UCSD-AML1 (cell line): ENCODE measurements at regions not wholly inside any gene's neighbourhood (a gene's known extent, or its start where the extent isn't known, plus 50 kb on each side); places are given as distances from the start of the nearest gene placed in this dataset.

Source experiments
- DNase-seq: peaks from one replicate; lab custom pipeline; 2025; ENCODE audit not compliant: unreplicated experiment; lab: John Stamatoyannopoulos, UW

DNA sequence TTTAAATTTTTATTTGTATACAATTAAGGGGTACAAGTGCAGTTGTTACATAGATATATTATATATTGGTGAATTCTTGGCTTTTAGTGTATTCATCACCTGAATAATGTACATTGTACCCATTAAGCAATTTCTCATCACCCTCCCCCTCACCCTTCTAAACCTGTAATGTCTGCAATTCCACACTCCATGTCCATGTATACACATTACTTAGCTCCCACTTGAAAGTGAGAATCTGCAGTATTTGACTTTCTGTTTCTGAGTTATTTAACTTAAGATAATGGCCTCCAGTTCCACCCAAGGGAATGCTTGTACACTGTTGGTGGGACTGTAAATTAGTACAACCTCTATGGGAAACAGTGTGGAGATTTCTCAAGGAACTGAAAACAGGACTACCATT lies 383.2 kb upstream of the KCNMB2 start:
- DNase-seq = no peak

DNA sequence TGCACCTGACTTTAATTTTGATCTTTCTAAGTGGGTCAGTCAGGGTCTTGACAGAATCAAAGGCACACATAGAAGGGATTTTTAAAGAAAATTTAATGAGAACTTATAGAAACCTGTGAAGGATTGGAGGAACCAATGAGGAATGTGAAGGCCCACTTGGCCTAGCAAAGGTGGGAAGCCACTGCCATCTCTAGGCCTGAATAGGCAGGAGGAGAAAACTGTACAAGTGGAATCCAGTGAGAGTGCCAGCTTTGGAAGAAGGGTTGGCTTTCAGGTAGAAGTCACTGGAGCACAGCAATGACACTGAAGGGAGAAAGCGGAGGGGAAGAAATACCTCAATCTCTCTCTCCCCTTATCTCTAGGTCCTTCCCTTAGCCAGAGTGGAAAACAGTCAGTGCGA lies 380.7 kb upstream of the KCNMB2 start:
- DNase-seq = peak; percentile 23

DNA sequence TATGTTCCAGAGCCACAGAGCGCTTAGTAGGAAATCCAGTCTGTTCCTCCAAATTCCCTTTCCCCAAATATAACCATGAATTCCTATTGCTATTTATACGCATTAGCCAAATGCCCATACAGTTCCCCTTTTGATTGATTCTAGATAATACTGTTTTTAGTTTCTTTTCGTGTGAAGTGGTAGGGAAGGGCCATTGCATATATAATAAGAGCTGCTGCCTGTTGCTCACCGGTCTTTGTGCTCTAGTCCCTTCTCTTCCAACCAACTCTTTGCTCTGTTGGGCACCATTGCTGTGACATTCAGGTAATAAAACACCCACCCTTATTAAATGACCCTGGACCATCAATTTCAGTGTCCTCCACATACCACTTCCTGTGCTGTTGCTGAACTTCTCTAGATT lies 379.9 kb upstream of the KCNMB2 start:
- DNase-seq = peak; percentile 19

DNA sequence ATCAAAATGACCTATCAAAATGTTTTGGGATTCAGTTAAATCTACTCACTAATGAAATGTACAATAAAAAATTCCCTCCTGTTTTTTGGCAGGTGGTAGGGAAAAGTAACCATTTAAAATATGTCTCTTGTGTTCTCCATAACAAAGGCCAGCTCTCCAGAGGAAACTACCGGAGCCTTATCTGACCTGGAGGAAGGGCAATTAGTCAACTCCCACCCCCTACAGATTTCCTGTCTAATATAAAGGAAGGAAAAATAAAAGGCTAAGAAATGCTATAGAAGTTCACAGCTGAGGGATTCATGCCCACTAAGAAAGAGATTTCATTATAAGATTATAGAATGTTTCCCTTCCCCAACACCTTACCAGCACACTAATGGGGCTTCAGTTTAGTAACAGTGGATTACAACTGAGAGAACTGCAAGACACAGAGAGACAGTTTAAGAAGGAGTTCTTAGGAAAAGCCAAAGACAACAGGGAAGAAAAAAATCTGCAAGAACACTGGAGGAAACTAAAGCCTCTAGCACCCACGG lies 376.5 kb upstream of the KCNMB2 start:
- DNase-seq = no peak

DNA sequence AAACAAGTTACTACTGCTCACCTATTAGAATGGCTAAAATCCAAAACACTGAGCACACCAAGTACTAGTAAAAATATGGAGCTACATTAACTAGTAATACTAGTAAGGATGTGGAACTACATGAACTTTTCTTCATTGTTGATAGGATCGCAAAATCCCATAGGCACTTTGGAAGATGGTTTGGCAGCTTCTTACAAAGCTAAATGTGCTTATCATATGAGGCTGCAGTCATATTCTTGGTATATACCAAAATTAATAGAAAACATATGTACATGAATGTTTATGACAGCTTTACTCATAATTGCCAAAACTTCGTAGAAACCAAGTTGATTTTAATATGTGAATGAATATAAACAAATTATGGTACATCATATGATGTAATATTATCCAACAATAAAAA lies 366.8 kb upstream of the KCNMB2 start:
- DNase-seq = no peak

DNA sequence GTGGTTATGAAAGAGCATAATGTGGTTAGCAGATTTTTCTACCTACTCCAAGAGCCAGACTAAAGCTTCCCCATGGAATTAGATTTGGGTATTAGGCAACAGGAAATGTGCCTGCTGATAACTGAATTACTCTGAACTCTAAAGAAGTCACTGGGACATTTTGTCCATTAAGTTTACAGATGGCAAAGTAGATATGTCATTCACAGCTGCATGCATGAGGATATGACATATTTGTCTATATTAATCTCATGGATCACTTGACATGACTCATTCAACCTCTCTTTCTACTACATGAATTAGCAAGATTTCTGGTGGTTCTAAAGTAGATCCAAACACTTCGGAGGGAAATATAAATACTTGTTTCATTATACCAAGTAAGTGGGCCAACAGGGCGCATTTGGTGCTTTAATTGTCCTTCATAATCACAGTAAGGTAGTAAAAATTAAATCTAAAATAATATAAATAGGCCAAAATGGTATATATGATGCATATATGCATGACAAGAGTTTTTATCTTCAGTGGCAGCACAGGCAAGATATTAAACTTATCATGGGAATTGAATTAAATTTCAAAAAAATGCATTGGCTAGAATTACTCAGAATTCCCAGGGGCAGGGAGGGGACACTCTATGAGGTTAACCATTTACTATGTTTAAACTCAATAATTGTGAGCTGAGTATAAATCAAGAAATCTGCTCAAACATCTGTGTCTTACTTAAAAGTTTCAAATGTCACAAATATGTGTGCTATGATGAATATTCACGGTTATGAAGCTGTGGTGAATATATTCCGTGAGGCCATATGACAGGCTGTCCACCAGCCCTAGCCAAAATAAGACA lies 365.3 kb upstream of the KCNMB2 start:
- peak; percentile 16 for DNase-seq

DNA sequence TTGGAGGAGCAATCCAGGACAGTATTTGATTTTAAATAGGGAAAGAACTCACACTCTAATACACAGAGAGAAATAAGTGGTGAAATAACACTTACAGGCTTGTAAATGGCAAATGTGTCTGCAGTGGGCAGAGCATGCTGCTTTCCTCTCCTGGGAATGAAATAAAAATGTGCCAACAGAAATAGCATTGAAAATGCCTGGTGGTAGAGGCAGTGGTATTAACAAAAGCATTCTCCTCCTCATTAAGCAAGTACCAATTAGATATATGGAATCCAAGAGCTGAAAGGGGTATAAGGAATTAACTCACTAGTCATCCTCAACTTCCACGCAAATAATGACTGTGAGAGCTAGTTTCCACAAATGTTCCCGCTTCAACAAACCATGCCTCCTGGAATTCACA lies 364.1 kb upstream of the KCNMB2 start:
- DNase-seq = no peak

DNA sequence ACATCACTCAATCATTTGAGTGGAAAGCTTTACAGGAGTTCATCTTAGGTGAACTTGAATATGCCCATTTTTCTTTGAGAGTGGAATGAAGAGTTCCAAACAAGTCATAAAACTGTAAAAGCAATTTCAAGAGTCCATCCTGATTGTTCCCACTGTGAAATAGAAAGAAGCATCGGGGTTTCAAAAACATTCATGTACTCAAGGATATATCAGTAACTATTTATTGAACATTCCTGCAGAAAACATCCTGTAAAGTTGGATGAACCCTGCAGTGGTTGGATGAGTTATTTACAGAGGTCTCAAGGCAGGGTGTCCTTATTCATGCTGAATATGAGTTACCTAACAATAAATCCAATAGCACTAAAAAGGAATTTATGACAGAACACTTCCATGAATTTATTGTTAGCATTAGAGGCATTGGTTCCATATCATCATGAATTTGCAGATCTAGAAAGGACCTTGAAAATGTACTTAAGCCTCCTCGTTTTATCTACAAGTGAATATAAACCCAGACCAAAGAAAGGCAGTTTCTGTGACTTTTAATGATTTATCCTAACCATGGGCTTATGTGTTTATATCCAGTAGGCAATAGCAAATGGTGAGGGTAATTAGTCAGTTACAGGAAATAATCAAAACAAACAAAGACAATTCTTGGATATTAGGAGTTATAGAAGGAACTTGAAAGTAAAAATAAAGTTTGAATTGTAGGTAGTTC lies 361.9 kb upstream of the KCNMB2 start:
- no peak for DNase-seq

DNA sequence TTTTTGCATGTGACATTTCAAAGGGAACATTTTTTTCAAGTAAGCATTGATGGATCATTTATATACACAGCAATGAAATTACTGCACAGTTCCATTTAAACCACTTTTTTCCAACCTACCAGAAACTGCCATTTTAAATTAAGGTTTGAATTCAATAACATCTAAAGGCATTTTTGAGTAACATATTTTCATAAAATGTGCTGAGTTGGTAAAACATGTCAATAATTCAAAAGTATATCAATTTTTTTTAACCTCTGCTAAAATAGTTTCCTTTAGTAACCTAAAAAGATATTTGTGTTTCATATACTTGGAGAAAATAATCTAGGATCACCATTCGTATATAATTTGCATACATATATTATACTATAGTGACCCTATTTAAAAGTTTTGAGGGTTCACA lies 355.1 kb upstream of the KCNMB2 start:
- no peak for DNase-seq

DNA sequence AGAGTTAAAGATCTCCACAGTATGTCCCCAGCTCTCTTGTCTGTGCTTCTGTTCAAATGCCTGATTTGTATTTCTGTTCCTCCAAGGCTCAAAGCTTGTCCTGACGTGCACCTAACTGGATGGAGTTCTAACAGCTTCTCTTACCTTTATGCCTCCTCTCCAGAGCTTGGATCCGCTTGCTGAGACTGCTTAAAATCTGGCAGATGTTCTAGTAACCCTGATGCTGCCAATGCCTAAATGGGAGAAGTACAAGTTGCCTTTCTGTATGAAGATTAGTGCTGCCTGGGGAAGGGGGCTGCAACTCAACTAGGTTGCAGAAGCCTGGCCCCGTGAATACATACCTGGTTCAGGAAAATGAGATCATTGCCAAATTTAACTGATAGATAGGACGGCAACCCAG lies 354.5 kb upstream of the KCNMB2 start:
- no peak for DNase-seq

DNA sequence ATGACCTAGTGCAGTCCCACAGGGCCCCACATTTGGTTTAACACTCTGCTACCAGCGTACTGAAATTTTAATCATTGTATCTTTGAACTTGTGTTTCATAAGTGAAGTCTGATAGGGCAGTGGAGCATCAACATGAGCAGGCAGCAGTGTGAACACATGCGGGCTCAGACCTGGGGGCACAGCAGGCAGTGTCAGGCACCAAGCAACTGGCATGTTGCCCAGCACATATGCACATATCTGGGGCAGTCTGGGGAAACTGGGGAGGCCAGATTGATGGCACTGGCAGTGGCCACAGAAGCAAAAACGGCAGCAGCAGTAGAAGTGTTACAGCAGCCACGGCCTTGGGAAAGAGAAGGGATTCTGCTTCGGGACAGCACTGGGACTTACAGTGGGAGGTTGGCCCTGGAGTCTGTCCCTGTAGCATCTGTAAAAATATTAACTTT lies 353.9 kb upstream of the KCNMB2 start:
- DNase-seq = no peak

DNA sequence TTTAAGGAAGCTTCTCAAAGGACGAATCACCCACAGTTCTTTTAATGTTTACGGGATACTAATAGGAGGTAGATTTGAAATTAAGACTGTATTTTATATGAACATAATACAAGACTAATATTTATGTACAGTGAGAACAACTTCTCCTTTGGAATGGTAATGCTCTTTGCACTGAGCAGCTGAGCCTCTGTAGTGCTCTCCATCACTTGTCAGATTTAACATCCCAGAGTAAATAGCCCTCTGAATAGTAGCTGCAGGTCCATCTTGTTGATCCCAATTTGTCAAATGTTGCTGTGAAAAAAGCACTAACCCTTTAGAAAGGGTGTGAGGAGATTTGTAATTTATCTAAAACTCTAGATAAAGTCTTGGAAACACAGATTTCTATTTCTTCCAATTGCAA lies 351.4 kb upstream of the KCNMB2 start:
- no peak for DNase-seq

DNA sequence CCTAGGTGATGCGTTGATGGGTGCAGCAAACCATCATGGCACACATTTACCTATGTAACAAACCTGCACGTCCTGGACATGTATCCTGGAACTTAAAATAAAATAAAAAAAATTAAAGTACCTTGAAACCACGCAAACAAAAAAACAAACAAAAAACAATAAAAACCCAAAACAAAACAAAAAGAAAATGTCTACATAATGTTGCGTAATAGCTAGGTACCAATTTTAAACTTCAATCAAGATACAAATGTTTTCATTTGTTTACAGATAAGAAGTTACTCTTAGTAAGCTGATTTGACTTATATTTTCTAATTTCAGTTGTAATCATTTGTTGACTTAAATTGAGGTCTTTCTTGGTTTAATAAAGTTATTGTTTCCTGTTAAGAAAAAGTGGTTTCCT lies 349.6 kb upstream of the KCNMB2 start:
- DNase-seq = no peak

DNA sequence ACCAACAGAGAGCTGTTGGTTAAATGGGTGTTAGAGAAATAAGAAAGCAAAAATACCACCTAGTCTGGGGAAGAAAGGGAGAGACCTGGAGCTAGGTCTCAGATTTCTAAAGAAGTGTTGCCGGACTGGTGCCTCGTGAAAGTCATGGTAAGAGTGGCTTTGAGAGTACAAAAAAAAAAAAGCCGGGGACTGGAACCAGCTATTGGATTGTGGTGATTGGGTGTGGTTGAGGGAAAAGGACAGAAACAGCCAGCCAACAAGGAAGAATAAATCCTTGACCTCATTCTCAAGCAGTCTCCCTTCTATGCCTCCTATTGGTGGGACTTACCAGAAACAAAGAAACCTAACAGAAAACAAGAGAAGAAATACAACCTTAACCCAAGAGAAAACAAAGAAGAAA lies 346.4 kb upstream of the KCNMB2 start:
- no peak for DNase-seq

DNA sequence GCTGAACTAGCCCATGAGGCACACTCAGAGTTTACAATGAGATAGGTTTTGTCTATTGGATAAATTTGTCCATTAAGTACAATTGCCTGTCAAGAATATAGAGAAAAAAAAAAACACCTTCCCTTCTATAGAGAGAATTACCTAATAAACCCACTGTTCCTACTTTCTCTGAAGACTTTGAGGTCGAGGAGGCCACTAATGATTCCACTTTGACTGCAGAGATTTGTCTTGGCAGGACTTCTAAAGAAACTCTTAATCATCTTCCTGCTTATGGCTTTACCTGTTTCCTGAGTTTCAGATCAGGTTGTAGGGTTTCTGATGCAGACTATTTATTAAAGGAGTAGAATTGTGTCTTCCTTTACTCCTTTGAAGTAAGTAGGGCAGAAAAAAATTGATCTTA lies 342.4 kb upstream of the KCNMB2 start:
- DNase-seq = no peak

DNA sequence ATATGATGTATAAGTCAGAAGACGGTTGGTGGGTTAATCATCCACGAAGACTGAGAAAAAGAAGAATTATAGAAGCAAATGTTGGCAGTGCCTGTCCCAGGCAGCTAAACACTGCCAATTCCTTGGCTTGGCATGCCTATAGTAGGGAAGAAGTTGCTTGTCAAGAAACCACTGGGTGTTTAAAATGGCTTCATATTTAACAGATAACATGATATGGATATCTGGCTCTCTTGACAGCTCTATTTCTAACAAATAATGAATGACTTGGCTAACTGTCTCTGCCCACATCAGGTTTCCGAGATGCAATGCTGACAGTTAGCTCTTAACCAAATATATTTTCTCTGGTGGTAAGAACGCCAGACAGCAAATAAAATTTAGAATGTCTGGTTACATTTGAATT lies 341.7 kb upstream of the KCNMB2 start:
- DNase-seq = no peak

DNA sequence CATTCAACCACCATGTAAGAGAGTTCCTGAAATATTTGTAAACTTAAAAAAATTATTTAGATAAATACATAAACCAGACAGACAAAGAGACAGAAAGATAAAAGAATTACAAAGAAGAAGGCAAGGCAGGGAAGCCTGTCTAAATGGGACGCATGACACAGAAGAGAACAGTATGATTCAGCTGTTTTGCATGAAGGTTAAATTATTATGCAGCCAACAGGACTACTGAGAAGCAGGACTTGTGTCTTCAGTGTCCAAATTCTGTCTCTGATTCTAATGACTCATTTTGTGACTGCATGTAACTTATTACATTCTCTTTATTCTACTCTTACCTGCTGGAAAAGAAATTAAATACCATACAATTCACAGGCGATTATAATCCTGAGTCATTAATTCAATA lies 340.4 kb upstream of the KCNMB2 start:
- no peak for DNase-seq

DNA sequence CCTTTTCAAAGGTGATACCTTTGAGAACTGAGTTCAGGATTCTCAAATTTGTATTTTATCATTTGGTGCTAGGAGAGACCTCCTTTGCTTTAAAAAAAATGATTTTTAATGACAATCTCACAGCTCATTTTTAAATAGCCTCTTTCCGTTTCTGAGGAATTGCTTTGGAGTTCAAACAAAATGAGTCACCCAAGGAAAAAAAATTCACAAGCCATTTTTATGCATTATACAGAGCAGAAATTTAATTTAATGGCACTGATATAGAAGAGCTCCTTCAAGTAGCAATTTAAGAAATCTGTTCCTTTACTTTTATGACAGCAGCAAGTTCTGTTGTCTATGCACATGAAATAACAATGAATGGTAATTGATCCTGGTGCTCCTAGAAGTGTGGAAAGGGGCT lies 337.9 kb upstream of the KCNMB2 start:
- DNase-seq = no peak

DNA sequence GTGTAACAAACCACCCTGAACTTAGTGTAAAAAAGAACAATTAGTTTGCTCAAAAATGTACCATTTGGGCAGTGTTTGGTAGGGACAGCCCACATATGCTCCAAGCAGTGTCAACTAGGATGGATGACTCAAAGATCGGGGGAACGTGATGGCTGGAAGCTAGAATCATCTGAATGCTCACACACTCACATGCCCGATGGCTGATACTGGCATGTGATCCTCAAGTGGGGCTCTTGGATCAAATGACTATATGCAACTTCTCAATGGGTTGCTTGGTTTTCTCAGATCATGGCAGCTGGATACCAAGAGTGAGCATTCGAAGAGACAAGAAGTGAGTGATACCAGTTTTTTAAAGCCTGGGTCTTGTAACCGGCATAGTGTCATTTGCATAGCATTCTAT lies 335.9 kb upstream of the KCNMB2 start:
- DNase-seq = no peak

DNA sequence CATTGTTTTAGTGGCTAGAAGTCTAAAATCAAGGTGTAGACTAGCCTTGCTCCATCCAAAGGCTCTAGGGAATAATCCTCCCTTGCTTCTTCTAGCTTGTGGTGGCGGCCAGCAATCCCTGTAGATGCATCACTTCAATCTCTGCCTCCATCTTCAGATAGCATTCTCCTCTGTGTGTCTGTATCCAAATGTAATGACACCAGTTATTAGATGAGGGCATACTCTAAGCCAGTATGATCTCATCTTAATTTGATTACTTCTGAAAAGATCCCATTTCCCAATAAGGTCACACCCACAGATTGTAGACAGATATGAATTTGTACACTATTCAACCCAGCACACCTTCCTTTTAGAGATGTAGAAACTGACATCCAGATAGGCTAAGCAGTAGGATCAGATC lies 334.5 kb upstream of the KCNMB2 start:
- DNase-seq = no peak

DNA sequence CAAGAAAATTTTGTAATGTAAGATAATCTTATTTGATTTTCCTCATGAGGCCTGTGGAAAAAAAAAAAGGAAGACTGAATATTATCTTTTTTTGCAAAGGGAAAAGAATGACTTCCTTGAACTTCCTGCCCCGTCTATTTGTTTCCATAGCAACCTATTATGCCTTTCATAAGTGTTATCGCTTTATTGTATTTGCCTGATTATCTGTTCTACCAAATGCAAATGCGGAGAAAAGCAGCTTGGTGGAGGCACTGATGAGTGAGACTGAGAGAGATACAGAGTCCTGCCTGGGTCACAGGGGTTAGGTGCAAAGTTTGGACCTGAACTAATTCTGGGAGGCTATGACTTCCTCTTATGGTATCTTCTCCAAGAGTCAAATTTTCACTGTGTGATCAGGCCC lies 334.0 kb upstream of the KCNMB2 start:
- DNase-seq = peak; percentile 22

DNA sequence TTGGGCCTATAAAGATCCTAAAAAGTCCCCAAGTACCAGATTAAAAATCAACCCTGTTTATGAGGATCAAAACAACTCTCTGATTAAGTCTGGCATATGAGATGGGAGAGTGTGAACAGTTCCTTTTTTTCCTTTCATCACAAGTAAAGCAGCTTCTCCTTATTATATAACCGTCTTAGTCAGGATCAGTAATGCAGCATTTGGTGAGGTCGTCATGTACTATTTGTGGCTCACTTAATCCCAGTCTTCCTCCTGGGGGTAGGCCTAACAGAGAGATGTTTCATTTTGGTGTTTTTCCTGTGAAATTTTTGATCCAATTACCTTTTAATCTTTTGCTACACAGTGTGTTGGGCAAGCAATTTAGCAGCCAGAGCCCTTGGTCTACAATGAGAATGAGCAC lies 333.1 kb upstream of the KCNMB2 start:
- DNase-seq = no peak
